COLO668 (cell line): ENCODE measurements at regions not wholly inside any gene's neighbourhood (a gene's known extent, or its start where the extent isn't known, plus 50 kb on each side); places are given as distances from the start of the nearest gene placed in this dataset.

Experiments used
- DNase-seq: peaks from one replicate; lab custom pipeline; 2025; ENCODE audit not compliant: unreplicated experiment; lab: John Stamatoyannopoulos, UW

DNA sequence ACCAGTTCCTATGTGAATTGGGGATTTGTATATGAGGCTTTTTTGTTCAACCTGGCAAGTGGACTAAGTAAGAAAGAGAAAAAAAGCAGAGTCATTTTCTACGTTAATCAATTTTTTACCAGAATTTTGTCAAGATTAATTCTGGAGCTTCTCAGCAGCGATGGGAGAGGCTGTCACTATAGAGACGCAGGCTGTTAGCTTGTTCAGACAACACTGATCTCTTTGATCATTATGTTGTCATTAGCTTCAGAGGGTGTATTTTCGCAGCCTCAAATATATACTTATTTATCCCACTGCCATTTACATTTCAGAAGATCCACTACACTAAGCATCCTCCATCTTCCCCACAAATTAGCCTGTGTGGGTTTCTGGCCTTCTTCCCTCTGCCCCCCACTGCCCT is 196.7 kb upstream of the PFKP start:
- DNase-seq = no peak

- DNase-seq = no peak
Observed at GRCh38 chr10:2867788-2868299, 199.5 kb upstream of the PFKP start.

DNA sequence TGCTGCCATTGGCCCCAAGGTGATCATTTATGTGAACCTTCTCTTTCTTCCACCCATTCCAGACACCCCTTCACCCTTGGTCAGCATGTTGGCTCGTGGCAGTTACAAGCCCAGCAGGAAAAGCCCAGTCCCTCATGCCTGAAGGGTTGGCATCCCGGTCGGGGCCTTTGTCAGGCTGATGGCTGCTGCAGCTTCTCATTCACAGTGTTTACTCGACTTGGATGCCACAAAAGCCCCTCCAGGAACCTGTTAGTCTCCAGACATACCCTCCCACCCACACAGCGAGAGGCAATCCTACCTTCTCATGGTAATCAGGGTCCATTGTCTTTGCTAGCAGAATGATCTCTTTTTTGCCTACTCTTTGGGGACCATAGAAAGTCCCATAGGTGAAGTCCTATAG is 200.8 kb upstream of the PFKP start:
- DNase-seq = no peak

GRCh38 chr10:2861632-2862210 is 205.6 kb upstream of the PFKP start:
- DNase-seq = no peak

GRCh38 chr10:2858452-2858851 is 208.9 kb upstream of the PFKP start:
- DNase-seq = no peak

DNA sequence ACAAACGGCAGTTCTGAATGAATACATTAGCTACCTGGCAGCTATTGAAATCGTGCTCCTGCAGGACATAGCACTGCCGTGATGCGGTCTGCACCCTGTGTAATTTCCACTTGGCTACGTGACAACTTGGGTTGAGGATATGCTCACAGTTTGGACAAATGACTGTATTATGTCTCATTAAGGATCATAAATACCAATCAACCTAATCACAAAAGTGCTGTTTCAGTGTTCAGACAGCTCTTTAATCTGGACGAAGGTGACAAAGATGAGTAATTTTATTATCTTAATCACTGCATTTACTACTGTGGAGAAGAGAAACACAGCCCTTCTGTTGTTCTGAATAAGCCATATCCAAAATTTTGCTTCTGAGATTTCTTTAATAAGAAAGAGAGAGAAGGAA is 210.8 kb upstream of the PFKP start:
- no peak for DNase-seq

GRCh38 chr10:2852574-2853323 is 214.6 kb upstream of the PFKP start:
- DNase-seq = no peak

DNA sequence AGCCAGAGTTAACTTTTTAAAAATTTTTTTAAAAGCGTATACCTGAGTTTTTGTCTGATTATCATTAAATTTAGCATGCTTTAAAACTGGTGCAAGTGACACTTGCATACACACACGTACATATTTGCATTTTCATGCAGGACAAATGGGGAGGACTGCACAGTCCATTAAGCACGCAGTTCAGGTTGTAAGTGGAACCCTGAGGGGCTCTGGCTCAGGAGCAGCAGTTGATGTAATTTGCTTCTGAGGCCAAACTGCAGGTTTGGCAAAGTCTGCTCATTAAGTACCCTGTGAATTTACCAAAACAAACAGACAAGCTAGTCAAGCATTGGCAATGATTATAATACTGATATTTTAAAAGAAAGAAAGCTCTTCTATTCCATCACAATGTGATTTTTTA is 215.8 kb upstream of the PFKP start:
- no peak for DNase-seq

DNA sequence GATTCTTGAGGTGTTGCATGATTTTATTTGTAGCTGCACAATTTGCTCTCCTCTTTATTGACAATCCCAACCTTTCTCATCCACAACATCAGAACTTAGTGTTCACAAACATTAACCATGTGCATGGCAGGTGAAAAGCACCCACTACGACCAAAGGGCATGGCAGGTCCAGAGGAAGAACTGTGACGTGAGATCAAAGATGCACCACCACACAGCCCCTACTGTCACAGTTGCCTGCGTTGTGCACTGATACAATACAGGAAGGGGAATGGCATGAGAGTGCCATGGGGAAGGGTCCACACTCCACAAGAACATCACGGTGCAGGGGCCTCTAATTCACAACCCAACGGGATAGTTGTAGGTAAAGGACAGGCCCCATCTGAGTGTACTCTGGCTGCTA is 217.1 kb upstream of the PFKP start:
- no peak for DNase-seq

DNA sequence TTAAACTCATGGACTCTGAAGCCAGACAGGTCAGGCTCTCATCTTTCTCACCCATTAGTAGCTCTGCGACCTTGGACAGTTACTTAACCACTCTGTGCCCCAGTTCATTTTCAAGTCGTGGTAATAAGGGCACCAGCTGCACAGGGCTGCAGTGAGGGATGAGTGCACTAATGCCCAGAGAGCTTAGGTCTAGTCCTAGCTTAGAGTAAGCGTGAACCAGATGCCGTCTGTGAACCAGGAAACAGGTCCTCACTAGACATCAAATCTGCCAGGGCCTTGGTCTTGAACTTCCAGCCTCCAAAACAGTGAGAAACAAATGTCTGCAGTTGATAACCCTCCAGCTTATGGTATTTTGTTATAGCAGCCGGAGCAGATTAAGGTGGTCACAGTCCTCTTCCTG is 222.4 kb upstream of the PFKP start:
- no peak for DNase-seq

DNA sequence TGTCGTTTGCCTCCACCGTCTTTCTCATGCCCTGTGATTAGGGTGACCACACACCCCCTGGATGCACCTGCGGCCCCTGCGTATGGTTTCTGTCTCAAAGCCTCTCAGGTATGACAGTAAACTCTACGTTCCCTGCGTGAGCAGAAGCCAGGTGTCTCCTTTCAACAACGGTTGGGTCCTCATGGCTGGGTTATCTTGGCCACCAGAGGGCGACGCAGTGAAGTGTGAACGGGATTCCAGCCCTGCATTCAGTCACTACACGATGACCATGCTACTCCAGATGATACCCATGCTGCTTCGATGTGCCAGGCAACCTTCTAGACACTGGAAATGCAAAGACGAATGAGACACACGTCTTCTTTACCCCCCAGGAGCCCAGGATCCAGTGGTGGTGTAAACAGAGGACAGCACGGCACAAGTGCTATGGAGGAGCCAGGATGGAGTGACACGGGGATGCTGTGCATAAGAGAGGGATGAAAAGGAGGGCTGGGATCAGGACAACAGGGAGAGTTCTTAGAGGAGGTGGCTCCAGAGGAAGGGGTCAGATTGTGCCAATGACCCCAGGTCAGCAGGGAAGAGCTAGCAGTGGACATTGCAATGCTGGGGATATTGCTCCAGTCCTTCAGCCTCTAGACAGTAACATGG is 228.1 kb upstream of the PFKP start:
- peak; percentile 67 for DNase-seq

DNA sequence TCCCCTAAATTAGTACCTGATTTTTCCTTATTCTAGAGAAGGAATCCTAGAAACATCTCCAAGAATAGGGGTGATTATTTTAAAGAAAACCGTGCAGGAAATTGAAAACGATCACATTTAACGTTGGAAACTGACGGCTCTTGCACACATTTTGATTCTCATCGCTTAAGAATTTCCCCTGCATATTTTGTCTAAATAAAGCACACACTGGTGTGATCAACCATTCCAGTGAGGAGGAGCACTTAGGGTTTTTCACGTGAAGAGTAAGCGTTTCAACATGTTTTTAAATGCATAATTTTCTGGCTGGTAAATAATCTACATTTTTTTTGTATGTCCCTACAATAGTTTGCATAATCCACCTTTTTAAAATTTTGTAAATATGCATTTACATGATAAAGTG is 229.7 kb upstream of the PFKP start:
- DNase-seq = no peak

- no peak for DNase-seq
Observed at GRCh38 chr10:2836921-2837662, 230.3 kb upstream of the PFKP start.

GRCh38 chr10:2834214-2834613 is 233.1 kb upstream of the PFKP start:
- DNase-seq = no peak

DNA sequence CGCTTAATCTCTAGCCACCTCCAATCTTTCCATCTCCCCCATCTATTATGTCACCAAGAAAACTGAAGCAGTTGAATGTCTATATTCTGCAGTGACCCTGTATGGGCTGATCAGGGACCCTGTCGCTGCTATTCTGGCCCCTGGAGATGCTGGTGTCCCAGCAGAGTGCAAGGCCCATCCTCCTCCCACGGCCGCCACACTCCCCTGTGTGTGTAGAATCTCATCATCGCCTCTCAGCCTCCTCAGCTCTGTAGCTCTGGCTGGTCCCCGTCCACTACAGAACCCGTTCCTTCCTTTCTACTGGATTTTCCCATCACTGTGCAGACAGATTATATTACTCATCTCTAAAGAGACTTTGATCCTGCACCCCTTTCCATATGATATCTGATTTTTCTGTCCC is 235.8 kb upstream of the PFKP start:
- no peak for DNase-seq

DNA sequence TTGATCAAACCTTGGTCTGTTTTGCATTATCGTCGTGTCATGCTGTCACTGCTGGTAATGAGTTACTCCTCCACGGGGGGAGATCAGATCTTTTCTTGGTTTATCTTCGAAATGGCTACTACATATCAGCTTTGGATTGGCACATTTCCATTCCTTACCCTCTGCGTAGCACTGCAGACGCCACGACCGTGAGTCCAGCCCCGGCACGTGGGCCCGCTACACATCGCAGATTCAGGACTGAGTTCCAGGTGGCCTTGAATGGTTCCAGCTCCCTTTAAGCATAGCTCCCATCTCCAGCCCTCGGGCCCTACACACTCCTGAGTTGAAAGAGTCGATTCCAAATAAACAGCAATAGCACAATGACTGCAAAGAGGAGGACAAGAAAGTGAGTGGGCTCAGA is 238.6 kb upstream of the PFKP start:
- DNase-seq = no peak

GRCh38 chr10:2826675-2827074 is 240.7 kb upstream of the PFKP start:
- DNase-seq = no peak

- DNase-seq = no peak
Observed at GRCh38 chr10:2825841-2826240, 241.5 kb upstream of the PFKP start.

GRCh38 chr10:2817940-2818636 is 249.3 kb upstream of the PFKP start:
- no peak for DNase-seq

GRCh38 chr10:2813693-2814092 is 253.7 kb upstream of the PFKP start:
- DNase-seq = no peak

GRCh38 chr10:2813286-2813685 is 254.1 kb upstream of the PFKP start:
- DNase-seq = peak; percentile 28
